ENCODE measurements at regions not wholly inside any gene's neighbourhood (a gene's known extent, or its start where the extent isn't known, plus 50 kb on each side); places are given as distances from the start of the nearest gene placed in this dataset.
"Not testable (repeated sequence)": the region's sequence is repeated elsewhere in the genome, so short reads cannot be mapped to it uniquely, and the experiment has no call there.

- no peak for DNase-seq
Measured at GRCh38 chr13:50519866-50520265, 323.6 kb downstream of the DLEU7 start.

GRCh38 chr13:50521006-50521830 is 322.3 kb downstream of the DLEU7 start:
- DNase-seq = no peak

- DNase-seq = no peak
Measured at GRCh38 chr13:50521831-50522149, 321.7 kb downstream of the DLEU7 start.

GRCh38 chr13:50522506-50522905 is 321.0 kb downstream of the DLEU7 start:
- no peak for DNase-seq

- no peak for DNase-seq
Measured at GRCh38 chr13:50523307-50523706, 320.2 kb downstream of the DLEU7 start.

GRCh38 chr13:50524560-50524959 is 318.9 kb downstream of the DLEU7 start:
- no peak for DNase-seq

GRCh38 chr13:50526661-50527071 is 316.8 kb downstream of the DLEU7 start:
- DNase-seq = no peak

- no peak for DNase-seq
Measured at GRCh38 chr13:50527188-50527587, 316.3 kb downstream of the DLEU7 start.

GRCh38 chr13:50527612-50528509 is 315.6 kb downstream of the DLEU7 start:
- no peak for DNase-seq

- DNase-seq = peak in 52 of 58 donors; percentile 15 to 77 (median 52)
Measured at GRCh38 chr13:50529154-50529882, 314.2 kb downstream of the DLEU7 start.

- no peak for DNase-seq
Measured at GRCh38 chr13:50531917-50532899, 311.3 kb downstream of the DLEU7 start.

- DNase-seq = no peak
Measured at GRCh38 chr13:50535050-50535449, 308.4 kb downstream of the DLEU7 start.

GRCh38 chr13:50537029-50537428 is 306.5 kb downstream of the DLEU7 start:
- no peak for DNase-seq

GRCh38 chr13:50539791-50540530 is 303.5 kb downstream of the DLEU7 start:
- DNase-seq = no peak

- no peak for DNase-seq
Measured at GRCh38 chr13:50543141-50543540, 300.4 kb downstream of the DLEU7 start.

GRCh38 chr13:50543782-50544181 is 299.7 kb downstream of the DLEU7 start:
- DNase-seq = peak in 3 of 58 donors; percentile 2 to 28 (median 7)

GRCh38 chr13:50544211-50544610 is 299.3 kb downstream of the DLEU7 start:
- no peak for DNase-seq

- not testable (repeated sequence) for DNase-seq
Measured at GRCh38 chr13:50547175-50547574, 296.3 kb downstream of the DLEU7 start.

GRCh38 chr13:50548586-50548985 is 294.9 kb downstream of the DLEU7 start:
- DNase-seq = no peak

All from anterior cingulate cortex (tissue), 58 donors.